Left colon (tissue), 2 donors: ENCODE measurements at regions not wholly inside any gene's neighbourhood (a gene's known extent, or its start where the extent isn't known, plus 50 kb on each side); places are given as distances from the start of the nearest gene placed in this dataset.

Experiments
- ATAC-seq: fragments of 200-7000 bp; cut with Tn5 transposase; one replicate; pipeline ENCODE4 v1.9.1; 2020; ENCODE audit warnings: mild to moderate bottlenecking, moderate library complexity
- DNase-seq, 2 donors: peaks; one replicate each; pipeline ENCODE4 v3.0.0-alpha.2; 2020
- intact Hi-C, 2 donors: fragments of 100-400 bp; cut with DNase I in 1 of 2; cut with micrococcal nuclease in 1 of 2; formaldehyde crosslinking; loops; one replicate each; pipeline versions ENCODE4 v1.11.2 to v1.14.0; 2022; cut with DNase I, micrococcal nuclease
- donor health status: DM: no; HTN: no; CAD: no.
- donor health status: DM: yes; HTN: yes; CAD: no.

DNA sequence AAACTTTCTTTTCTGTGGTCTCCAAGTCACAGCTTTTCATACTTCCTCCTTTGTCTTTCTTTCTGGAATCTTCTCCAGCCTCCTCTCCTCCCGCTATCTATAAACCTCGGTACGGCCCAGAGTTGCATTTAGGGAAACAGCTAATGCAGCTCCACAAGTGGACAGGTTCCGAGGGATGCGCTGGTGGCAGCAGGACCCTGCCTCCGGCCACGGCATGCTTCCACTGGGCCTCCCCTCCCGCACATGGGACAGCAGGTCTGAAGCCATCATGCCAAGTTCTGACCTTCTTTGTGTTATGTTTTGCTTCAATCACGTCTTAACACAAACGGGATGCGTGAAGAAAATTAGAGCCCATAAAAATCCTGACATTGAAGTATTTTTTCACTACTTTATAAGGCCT lies 136.9 kb downstream of the IRX2 start:
- DNase-seq = no peak

DNA sequence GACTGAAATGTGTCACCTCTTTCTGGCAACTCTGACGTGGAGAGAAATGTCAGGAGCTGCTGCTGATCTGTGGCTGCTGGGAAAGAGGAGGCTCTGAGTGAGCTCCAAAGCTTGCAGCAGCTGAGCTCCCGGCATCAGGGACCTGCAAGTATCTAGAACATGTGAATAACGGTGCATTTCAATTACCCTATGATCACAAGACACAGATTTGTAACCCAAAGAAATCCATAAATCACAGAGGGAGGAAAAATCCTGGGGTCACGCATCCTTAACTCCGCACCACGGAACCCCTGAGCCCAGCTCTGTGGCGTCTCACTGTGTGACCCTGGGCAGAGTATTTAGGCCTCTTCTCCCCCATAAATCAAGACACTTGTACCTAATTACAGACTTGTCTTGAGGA lies 139.8 kb downstream of the IRX2 start:
- intact Hi-C loops = no loop called here
- no peak for DNase-seq
- ATAC-seq = no peak

More for the DNA sequence above, 136.9 kb downstream of the IRX2 start:
- intact Hi-C loops = no loop called here
- ATAC-seq = no peak

DNA sequence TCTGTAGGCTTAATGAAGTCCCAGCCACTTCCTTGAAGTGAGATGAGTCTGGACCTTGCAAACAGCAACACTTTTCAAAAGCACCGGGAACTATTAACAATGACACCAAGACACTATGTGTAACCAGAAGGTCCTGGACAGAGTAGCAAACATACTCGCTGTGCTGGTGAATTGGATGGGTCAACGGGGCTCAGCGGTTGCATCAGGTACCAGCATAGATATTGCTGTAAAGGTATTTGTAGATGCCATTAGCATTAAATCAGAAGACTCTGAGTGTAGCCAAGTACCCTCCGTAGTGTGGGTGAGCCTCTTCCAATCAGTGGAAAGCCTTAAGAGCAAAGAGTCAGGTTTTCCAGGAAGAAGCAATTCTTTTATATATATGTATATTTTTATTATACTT lies 140.5 kb downstream of the IRX2 start:
- ATAC-seq = no peak
- intact Hi-C loops = no loop called here
- DNase-seq = no peak

DNA sequence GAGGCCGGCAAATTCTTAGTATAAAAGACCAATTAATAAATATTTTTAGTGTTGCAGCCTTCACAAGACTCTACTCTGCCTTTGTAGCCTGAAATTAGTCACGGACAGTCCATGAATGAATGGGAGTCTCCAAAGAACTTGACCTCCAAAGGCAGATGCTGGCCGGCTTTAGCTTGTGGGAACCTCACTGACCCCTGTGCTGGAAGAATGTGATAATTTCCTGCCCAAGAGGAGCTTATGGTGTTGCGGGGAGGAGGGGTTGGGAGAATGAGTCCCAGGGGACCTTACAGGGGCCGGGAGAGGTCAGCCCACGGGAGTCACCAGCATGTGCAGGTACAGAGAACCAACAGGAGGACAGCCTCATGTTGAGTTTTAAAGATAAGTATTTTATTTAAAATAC lies 143.1 kb downstream of the IRX2 start:
- no peak for ATAC-seq
- no peak for DNase-seq
- intact Hi-C loops = no loop called here

DNA sequence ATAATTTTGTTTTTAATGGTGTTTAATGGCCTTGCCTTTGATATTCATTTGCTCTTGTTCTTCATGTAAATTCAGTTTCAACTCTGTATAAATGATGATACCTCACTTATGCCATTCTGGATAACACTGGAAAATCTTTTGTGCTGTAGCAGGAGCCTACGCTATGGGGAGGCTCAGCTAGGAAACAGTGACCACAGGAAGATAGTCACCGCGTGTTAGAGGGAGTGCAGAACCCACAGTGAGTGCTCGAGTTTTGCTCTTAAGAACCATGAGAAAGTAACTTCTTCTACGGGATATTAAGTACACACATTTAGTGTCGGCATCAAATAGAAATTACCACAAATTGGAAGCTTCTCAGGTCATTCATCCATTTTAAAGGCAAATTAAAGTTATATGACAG lies 143.9 kb downstream of the IRX2 start:
- ATAC-seq (no peak), DNase-seq (no peak)
- intact Hi-C loops = no loop called here

DNA sequence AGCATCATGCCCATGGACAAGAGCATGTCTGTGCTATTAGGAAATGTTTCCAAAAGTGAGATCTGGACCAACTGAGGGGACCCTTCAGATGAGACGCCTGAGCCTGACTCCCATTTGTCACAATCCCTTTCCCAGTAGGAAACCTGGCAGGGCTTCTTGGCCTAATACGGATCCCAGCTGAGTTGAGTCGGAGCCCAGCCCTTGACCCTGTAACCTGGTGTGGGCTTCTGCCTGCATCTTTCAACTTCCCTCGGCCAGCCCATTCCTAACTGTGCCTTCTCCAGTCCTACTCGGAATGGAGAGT lies 148.3 kb downstream of the IRX2 start:
- no peak for DNase-seq
- intact Hi-C loops = no loop called here
- no peak for ATAC-seq

DNA sequence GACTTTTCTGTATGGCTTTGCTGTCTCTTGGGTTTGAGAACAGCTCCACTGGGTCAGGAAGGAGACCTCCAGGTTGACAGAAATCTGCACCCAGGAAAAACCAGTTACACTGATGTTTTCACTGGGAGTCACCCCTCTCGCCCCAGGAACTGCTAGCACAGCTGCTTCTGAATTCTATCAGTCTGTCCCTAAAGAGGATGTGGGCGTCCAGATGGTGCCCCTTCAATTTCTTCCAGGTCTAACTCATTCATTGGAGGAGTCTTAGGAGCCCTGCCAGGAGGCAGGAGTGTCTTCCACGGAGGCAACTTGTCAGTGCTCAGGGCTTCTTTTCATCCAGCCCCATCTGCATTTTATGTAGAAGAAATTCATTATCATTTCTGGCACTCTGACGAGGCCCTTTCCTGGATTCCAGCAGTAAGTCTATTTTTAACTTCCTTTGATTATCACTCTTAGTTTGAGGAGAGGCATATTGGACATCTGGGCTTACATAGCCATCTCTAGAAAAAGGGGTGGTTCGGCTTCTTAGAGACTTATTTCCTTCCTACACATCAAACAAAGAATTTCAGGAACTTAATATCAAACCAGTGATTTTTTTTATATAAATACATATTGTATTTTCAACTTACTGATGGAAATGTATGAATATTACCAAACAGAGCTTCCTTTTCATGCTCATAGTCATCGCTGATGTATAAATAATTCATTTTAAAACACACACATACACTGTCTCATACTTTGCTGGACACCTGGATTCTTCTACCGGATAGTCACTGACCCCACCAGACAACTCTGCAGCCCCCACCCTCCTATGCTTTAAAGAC lies 148.8 kb downstream of the IRX2 start:
- intact Hi-C loops = no loop called here
- DNase-seq (no peak), ATAC-seq (no peak)

DNA sequence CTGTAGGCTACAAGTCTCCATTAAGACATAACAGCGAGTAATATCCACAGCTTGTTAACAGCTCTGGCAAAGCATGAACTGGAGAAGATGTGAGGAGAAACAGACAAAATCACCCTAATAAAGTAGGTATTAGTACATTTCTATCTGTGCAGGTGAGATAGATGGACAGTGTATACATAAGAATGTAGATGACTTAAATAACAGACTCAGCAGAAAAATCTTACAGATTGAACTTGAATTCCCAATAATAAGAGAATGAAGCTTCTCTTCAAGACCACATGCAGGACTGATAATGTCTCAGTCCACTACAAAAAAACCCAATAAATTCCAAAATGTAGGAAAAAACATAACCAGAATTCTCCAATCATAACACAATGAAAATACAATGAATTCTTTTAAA lies 153.0 kb downstream of the IRX2 start:
- intact Hi-C loops = no loop called here
- DNase-seq (no peak), ATAC-seq (no peak)

DNA sequence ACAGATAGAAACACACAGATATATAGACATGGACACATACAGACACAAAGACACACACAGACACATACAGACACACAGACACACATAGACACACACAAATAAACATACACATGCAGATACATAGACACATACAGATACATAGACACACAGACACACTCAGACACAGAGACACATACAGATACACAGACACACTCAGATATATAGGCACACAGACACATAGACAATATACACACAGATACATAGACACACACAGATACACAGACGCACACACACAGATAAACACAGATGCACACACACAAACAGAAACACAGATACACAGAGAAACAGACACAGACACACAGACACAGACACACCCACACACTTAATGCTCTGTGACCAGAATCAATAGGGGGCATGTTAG lies 156.8 kb downstream of the IRX2 start:
- ATAC-seq = no peak
- intact Hi-C loops = no loop called here
- DNase-seq = no peak

DNA sequence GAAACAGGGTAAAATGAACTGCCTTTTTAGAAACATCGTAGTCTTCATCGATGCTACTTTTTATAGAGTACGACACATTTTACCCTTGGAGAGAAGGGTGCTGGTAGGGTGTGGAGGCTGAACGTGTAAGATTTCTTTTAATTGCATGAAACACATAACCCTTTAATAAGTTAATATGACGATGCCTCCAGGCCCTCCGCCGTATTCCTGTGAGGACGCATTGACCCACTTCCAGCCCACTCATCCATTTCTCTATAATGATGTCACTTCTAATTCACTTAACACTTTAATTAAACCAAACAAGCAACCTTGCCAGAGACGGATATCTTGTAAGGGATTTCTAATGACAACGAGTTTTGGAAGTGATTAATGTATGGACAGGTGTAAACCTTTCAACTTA lies 158.7 kb downstream of the IRX2 start:
- DNase-seq (no peak), ATAC-seq (no peak)
- intact Hi-C loops = no loop called here

DNA sequence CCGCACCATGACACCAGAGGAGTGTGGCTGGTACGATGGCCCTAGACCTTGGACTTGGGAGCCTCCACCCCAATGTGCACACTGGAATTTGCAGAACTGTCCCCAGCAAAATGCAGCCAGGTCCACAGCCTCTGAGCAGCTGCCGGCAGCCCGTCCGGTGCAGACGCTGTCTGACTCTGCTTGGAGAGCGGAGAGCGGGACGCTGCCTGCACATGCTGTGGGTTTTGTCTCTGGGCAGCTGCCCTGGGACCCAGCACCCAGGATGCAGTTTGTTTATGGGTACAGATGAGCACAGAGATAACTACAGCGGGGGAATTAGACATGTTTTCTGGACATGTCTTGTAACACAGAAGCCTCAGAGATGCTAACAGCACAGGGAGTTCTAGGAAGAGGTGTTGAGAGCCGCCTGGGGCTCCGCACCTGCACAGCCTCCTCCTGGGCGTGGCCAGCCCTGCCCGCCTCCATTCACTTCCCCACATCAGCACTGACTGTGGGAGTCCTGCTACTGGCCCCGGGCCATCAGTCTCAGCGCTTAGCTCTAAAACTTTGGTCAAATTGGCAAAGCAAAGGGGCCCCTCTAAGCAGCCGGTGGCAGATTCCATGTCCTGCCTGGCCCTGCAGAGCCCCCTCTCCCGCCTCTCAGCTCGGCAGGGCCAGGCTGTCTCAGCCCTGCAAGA lies 159.6 kb downstream of the IRX2 start:
- no peak for DNase-seq
- ATAC-seq = no peak
- intact Hi-C loops = no loop called here

DNA sequence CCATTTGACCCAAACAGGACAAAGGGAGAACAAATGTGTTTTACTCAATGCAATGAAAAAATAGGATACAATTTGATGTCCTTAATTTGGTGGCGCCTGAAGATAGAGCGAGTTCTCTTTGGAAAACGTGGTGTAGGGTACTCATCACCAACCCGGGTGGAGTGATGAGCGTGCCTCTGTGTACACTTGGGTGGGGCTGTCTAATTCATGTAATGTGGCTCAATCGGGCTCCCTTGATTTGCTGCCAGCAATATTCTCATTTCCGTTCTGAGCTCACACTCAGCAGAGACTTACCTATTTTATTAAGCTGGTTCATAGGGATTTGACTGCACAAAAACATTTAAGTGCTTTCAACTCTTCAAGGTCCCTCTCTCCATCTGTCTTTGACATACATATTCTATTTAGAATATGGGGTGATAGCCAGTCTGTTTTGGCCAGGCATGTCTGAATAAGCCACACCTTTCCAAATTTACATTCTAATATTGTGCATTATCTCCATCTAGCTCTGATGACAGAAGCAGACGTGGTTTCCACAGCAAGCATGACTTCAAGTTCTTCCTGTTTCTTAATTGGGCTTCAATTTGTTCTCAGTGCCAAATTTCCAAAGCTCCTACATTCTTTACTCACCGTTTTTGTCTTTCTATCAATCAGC lies 162.5 kb downstream of the IRX2 start:
- ATAC-seq (no peak), DNase-seq (no peak)
- intact Hi-C loops = no loop called here

DNA sequence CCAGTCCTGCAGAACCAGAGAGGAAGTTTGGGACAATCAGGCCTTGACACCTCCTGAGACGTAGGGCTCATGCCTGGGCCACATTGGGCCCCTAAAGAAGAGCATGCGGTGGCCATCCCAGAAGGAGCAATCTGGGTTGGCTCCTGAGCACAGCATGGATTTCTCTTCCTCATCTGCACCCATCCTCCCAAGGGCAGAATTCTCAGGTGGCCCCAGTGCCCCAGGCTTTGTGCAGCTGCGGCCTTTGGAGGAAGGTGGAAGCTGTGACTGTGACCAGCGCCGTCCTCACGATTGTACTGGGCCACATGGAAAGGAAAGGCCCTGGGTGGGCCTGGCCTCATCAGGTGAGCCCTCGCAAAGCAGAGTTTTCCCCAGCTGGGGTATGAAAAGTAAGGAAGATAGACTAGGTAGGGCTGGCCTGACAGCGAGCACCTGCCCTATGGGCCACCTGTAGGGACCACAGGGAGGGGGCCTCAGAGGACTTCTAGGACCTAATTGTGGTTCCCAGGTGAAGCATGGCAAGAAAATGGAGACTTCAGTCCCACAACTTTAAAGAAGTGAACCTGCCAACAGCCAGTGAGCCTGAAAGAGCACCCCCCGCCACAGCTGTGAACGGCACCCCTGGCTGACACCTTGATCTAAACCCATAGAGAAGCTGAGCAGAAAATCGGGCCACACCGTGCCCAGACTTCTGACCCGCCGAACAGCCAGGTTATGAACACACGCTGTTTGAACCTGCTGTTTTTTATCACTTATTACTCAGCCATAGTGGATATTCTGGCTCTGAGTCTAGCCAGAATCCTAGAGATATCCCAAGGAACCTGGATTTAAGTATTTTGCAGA lies 164.1 kb downstream of the IRX2 start:
- intact Hi-C loops = no loop called here
- ATAC-seq = no peak
- no peak for DNase-seq

DNA sequence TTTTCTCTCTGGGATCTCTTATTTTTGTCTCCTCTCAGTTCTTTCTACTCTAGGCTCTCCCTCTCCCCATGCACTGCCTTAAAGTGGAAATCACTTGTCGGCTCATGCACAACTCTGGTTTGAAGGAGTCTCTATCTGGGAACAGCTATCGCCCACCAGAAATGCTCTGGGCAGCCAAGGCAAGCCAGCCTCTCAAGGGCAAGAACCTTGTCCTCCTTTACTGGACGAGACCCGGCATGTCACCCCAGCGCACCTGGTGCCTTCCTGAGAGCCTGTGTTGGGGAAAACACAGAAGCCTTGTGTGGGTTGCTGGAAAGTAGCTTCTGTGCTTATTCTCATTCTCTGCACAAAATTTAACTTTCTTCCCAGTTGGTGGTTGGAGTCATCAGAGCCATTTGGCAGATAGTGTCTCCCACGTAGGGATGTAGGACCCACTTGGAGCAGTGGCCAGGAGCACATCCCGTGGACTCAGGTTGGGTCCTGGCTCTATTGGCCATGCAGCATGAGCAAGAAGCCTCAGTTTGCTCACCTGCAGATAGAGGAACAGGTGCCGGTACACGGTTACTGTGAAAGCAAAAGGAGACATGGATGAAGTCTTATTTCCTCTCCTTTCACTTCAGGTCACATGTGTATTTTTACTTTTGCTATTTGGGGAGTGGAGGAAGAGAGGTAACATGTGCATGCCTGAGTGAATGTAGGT lies 165.3 kb downstream of the IRX2 start:
- ATAC-seq = no peak
- no peak for DNase-seq
- intact Hi-C loops = no loop called here

DNA sequence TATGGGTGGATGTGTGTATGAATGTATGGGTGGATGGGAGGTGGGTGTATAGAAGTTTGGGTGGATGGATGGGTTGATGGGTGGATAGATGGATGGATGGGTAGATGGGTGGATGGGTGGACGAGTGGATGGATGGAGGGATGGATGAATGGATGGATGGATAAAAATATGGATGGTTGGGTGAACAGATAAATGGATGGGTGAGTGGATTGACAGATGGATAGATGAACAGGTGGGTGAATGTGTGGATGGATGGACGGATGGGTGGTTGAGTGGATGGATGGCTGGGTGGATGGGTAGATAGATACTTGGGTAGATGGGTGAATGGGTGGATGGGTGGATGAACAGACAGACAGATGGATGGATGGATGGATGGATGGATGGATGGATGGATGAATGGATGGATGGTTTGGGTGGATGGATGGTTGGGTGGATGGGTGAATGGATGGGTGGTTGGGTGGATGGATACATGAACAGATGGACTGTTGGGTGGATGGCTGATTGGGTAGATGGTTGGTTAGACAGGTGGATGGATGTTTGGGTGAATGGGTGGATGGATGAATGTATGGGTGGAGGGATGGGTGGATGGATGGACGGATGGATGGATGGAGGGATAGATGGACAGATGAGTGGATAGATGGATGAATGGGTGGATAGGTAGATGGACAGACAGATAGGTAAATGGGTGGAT lies 166.8 kb downstream of the IRX2 start:
- DNase-seq (no peak), ATAC-seq (no peak)
- intact Hi-C loops = no loop called here

DNA sequence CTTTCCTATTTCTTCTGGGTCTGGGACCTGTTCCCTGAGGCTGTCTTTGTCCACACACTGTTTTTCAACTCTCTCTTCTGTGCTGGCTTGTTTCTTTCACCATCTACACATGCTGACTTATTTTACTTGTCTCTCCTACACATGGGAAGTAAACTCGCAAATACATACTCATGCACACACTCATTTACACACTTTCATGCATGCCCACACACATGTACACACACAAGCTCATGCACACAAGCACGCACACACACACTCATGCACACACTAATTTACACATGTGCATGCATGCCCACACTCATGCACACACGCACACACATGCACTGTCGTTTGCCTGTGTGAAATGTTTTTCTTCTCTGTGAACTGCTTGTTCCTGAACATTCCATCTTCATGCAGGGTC lies 169.0 kb downstream of the IRX2 start:
- DNase-seq (no peak), ATAC-seq (no peak)
- intact Hi-C loops = no loop called here

DNA sequence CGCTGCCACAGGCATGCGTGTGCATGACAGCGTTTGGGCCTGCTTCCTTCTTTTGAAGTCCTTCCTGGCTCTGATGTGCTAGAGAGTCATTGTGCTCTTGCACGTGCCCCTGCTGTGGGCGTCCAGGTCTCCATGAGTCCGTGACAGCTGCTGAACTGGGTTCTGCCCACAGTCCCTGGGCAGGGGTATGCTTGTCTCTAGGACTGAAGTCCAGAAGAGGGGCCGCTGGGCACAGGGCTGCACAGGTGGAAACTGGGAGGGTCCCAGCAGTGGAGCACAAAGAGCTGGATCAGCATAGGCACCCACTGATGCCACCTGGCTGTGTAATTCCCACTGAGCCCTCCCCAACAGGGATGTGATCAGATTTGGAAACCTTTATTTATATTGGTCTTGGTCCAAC lies 169.4 kb downstream of the IRX2 start:
- no peak for ATAC-seq
- no peak for DNase-seq
- intact Hi-C loops = no loop called here

DNA sequence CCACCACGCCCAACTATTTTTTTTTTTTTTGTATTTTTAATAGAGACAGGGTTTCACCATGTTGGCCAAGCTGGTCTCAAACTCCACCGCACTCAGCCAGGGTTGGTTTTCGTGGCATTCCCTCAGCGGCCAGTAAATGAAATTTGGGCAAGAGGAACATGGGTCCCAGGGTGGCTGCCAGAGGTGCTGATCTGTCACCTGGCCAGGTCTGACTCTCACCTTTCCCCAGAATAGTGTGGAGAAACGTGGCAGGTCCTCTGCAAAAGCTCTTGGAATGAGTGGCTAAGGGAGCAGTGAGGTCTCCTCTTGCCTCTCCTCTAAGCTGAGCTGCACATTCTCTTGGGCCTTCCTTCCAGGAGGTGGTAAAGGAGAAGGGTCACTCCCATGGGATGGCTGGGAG lies 170.1 kb downstream of the IRX2 start:
- DNase-seq (no peak), ATAC-seq (no peak)
- intact Hi-C loops = no loop called here

DNA sequence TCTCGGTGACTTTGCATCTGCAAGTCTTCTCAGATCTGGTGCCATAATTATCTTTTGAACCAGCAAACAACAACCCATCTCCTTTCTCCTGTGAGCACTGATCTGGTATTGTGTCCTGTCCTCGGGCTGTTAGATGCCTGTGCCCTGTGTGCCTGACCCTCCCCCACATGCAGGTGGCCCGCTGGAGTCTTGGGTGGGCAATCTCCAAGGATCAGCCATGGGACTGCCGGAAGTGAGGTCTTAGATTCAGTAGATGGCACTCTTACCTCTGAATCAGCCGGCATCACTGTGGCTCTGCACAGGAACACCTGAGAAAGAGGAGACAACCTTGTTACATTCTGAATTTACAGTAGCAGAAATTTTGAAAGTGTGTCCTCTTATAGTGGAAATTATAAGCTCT lies 172.4 kb downstream of the IRX2 start:
- intact Hi-C loops = no loop called here
- ATAC-seq (no peak), DNase-seq (no peak)
